ENCODE measurements at regions not wholly inside any gene's neighbourhood (a gene's known extent, or its start where the extent isn't known, plus 50 kb on each side); places are given as distances from the start of the nearest gene placed in this dataset.

GRCh38 chr5:158142156-158142555 lies 283.2 kb upstream of the CLINT1 start:
- in situ Hi-C loops (cut with MboI), result no loop called here
- H3K4me3 ChIP-seq, result no peak overlapping the region
- peak overlapping the region; percentile 11; the same call in 1 of the 2 replicates for H2AFZ ChIP-seq
- peak overlapping the region; percentile 6 for H3K4me2 ChIP-seq (ENCODE audit: unreplicated experiment)
- H3K36me3 ChIP-seq (ENCODE audit: low read depth), result no peaks in the 10 kb centered on the region
- H3K27ac ChIP-seq, result peak overlapping the region; percentile 57
- DNase-seq, result peak; percentile 66
- no peaks in the 10 kb centered on the region for H4K20me1 ChIP-seq (ENCODE audit: insufficient read depth)
- 0 to 8% methylated on average over 3 of the region's 3 CpGs for WGBS, 2 experiments (ENCODE audit: low coverage in 1 of 2, low lambda C conversion rate in 2 of 2, missing lambda C conversion rate in 2 of 2)
- H3K27me3 ChIP-seq (replicated peaks; ENCODE audit: insufficient read depth), result no peaks in the 10 kb centered on the region
- no peak overlapping the region for H3K9ac ChIP-seq
- H3F3A ChIP-seq (ENCODE audit: insufficient read depth), result peaks cover 37% of the 10 kb centered on the region
- H3K4me1 ChIP-seq (ENCODE audit: insufficient read depth), result peaks cover 41% of the 10 kb centered on the region
- H3K9me2 ChIP-seq (ENCODE audit: insufficient read depth), result no peaks in the 10 kb centered on the region
- TF ChIP-seq EZH2 (IDR thresholded peaks at IDR 0.05; ENCODE audit: insufficient read depth, poor library complexity, severe bottlenecking) (no peak), EZH2phosphoT487 (IDR thresholded peaks at IDR 0.05; ENCODE audit: insufficient read depth, low read depth) (no peak)
- no peaks in the 10 kb centered on the region for H3K79me2 ChIP-seq (ENCODE audit: insufficient read depth)
- no peaks in the 10 kb centered on the region for H3K9me3 ChIP-seq (ENCODE audit: low read depth)

DNA sequence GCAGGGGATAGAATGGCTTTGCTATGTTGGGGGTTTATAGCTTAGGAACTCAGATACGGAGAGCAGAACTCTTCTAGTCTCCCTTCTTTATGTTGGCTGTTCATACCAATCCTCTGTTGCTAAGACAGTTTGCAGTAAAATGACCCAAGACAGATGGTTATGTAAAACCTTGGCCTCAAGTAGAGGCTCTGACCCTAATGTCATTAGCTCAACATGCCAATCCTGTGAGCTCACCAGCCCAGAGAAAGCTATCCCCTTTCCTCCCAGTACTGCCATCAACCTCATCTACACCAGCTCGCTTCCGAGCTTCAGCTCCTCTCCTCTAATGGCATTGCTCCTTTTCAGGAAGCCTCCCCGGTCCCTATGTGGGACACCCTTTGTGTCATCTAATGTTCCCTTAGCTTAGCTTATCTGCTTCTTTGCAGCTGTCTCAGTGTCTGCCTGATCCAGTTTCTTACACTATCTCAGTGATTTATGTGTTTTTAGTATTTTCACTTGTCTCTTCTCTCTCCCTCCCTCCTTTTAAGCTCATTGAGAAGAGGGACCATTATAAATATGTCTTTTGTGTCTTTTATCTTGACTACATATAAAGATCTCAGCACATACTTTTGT lies 281.3 kb upstream of the CLINT1 start:
- no peaks in the 10 kb centered on the region for H3K9me3 ChIP-seq (ENCODE audit: low read depth)
- peak overlapping the region; percentile 56 for H3K9ac ChIP-seq
- 37 to 38% methylated on average over 4 of the region's 4 CpGs for WGBS, 2 experiments (ENCODE audit: low coverage in 1 of 2, low lambda C conversion rate in 2 of 2, missing lambda C conversion rate in 2 of 2)
- H3K9me2 ChIP-seq (ENCODE audit: insufficient read depth), result no peaks in the 10 kb centered on the region
- no peak for TF ChIP-seq EZH2 (IDR thresholded peaks at IDR 0.05; ENCODE audit: insufficient read depth, poor library complexity, severe bottlenecking)
- no peak for TF ChIP-seq EZH2phosphoT487 (IDR thresholded peaks at IDR 0.05; ENCODE audit: insufficient read depth, low read depth)
- H3K36me3 ChIP-seq (ENCODE audit: low read depth), result no peaks in the 10 kb centered on the region
- peaks cover 41% of the 10 kb centered on the region for H3K4me1 ChIP-seq (ENCODE audit: insufficient read depth)
- H3K79me2 ChIP-seq (ENCODE audit: insufficient read depth), result no peaks in the 10 kb centered on the region
- no peak overlapping the region for H3K4me3 ChIP-seq
- no peaks in the 10 kb centered on the region for H4K20me1 ChIP-seq (ENCODE audit: insufficient read depth)
- no peaks in the 10 kb centered on the region for H3K27me3 ChIP-seq (replicated peaks; ENCODE audit: insufficient read depth)
- H3F3A ChIP-seq (ENCODE audit: insufficient read depth), result peaks cover 37% of the 10 kb centered on the region
- H2AFZ ChIP-seq, result no peak overlapping the region
- peak; percentile 81 for DNase-seq
- in situ Hi-C loops (cut with MboI), result no loop called here
- peak overlapping the region; percentile 81 for H3K27ac ChIP-seq
- H3K4me2 ChIP-seq (ENCODE audit: unreplicated experiment), result peak overlapping the region; percentile 71

DNA sequence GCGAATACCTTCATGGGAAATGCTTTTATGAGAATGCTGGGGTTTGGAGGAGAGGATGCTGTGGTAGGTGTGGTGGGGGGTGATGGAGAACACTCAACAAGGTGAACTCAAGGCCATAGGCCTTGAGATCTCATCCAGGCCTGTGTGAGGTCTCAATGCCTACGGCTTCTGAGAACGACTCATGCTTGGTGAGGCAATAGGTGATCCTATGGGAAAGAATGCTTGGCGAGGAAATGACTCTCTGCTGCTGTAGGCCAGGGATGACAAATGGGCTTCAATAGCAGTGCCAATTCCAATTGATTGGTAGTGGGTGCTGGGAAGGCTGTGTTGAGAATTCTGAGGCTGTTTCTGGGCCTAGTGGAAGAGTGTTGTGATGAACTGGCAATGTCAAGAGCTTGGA lies 280.2 kb upstream of the CLINT1 start:
- DNase-seq, result peak; percentile 95
- H3K36me3 ChIP-seq (ENCODE audit: low read depth), result no peaks in the 10 kb centered on the region
- H3F3A ChIP-seq (ENCODE audit: insufficient read depth), result peaks cover 37% of the 10 kb centered on the region
- no peaks in the 10 kb centered on the region for H4K20me1 ChIP-seq (ENCODE audit: insufficient read depth)
- no peaks in the 10 kb centered on the region for H3K9me2 ChIP-seq (ENCODE audit: insufficient read depth)
- no peaks in the 10 kb centered on the region for H3K9me3 ChIP-seq (ENCODE audit: low read depth)
- 28 to 31% methylated on average over 4 of the region's 4 CpGs for WGBS, 2 experiments (ENCODE audit: low coverage in 1 of 2, low lambda C conversion rate in 2 of 2, missing lambda C conversion rate in 2 of 2)
- peak overlapping the region; percentile 71 for H3K4me2 ChIP-seq (ENCODE audit: unreplicated experiment)
- no peak for TF ChIP-seq EZH2phosphoT487 (IDR thresholded peaks at IDR 0.05; ENCODE audit: insufficient read depth, low read depth)
- no peak for TF ChIP-seq EZH2 (IDR thresholded peaks at IDR 0.05; ENCODE audit: insufficient read depth, poor library complexity, severe bottlenecking)
- H3K4me3 ChIP-seq, result no peak overlapping the region
- in situ Hi-C loops (cut with MboI), result no loop called here
- peak overlapping the region; percentile 81 for H3K27ac ChIP-seq
- H3K27me3 ChIP-seq (replicated peaks; ENCODE audit: insufficient read depth), result no peaks in the 10 kb centered on the region
- peak overlapping the region; percentile 20; the same call in 1 of the 2 replicates for H3K9ac ChIP-seq
- H2AFZ ChIP-seq, result no peak overlapping the region
- no peaks in the 10 kb centered on the region for H3K79me2 ChIP-seq (ENCODE audit: insufficient read depth)
- peaks cover 41% of the 10 kb centered on the region for H3K4me1 ChIP-seq (ENCODE audit: insufficient read depth)

DNA sequence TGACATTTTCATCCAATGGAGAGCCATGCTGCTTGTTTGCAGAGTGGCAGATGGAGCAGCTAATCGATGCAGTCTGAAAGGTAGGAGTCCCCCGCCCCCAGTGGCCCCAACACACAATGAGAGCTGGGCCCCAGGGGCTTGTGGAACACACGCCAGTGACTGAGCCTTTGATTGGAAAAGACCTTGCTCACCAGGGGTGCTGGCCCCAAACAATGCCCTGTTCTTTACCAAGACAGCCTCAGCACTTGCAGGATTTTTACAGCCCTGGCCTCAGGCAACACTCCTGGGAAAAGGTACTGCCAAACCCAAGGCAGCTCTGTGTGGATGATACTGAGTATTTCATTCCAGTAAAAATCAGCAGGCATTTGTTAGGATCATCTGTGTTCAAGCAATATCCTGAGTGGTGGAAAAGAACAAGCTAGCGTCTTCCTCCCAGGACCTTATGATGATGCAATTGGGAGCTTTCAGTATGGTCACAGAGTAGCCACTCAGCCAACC lies 276.8 kb upstream of the CLINT1 start:
- no peaks in the 10 kb centered on the region for H3K27me3 ChIP-seq (replicated peaks; ENCODE audit: insufficient read depth)
- H3K9ac ChIP-seq, result no peak overlapping the region
- H3K4me2 ChIP-seq (ENCODE audit: unreplicated experiment), result no peak overlapping the region
- H3F3A ChIP-seq (ENCODE audit: insufficient read depth), result peaks cover 20% of the 10 kb centered on the region
- no peak overlapping the region for H3K27ac ChIP-seq
- DNase-seq, result no peak
- in situ Hi-C loops (cut with MboI), result no loop called here
- TF ChIP-seq EZH2 (IDR thresholded peaks at IDR 0.05; ENCODE audit: insufficient read depth, poor library complexity, severe bottlenecking) (no peak), EZH2phosphoT487 (IDR thresholded peaks at IDR 0.05; ENCODE audit: insufficient read depth, low read depth) (no peak)
- no peaks in the 10 kb centered on the region for H3K9me2 ChIP-seq (ENCODE audit: insufficient read depth)
- no peak overlapping the region for H2AFZ ChIP-seq
- no peaks in the 10 kb centered on the region for H4K20me1 ChIP-seq (ENCODE audit: insufficient read depth)
- 71 to 78% methylated on average over 4 of the region's 4 CpGs for WGBS, 2 experiments (ENCODE audit: low coverage in 1 of 2, low lambda C conversion rate in 2 of 2, missing lambda C conversion rate in 2 of 2)
- H3K79me2 ChIP-seq (ENCODE audit: insufficient read depth), result no peaks in the 10 kb centered on the region
- H3K9me3 ChIP-seq (ENCODE audit: low read depth), result no peaks in the 10 kb centered on the region
- H3K4me3 ChIP-seq, result no peak overlapping the region
- H3K36me3 ChIP-seq (ENCODE audit: low read depth), result no peaks in the 10 kb centered on the region
- H3K4me1 ChIP-seq (ENCODE audit: insufficient read depth), result peaks cover 29% of the 10 kb centered on the region

All from GM23248 (cell line).